Erythroblast (primary cell): ENCODE measurements at regions not wholly inside any gene's neighbourhood (a gene's known extent, or its start where the extent isn't known, plus 50 kb on each side); places are given as distances from the start of the nearest gene placed in this dataset.

Experiments
- GATA1 ChIP-seq: IDR thresholded peaks from 2 replicates; pipeline ENCODE4 v1.6.1; 2011; ENCODE audit warnings: low read depth, mild to moderate bottlenecking, control low read depth, low read length, moderate library complexity
- POLR2A ChIP-seq: IDR thresholded peaks from 2 replicates; pipeline ENCODE4 v1.6.1; 2011; ENCODE audit warnings: mild to moderate bottlenecking, low read length

DNA sequence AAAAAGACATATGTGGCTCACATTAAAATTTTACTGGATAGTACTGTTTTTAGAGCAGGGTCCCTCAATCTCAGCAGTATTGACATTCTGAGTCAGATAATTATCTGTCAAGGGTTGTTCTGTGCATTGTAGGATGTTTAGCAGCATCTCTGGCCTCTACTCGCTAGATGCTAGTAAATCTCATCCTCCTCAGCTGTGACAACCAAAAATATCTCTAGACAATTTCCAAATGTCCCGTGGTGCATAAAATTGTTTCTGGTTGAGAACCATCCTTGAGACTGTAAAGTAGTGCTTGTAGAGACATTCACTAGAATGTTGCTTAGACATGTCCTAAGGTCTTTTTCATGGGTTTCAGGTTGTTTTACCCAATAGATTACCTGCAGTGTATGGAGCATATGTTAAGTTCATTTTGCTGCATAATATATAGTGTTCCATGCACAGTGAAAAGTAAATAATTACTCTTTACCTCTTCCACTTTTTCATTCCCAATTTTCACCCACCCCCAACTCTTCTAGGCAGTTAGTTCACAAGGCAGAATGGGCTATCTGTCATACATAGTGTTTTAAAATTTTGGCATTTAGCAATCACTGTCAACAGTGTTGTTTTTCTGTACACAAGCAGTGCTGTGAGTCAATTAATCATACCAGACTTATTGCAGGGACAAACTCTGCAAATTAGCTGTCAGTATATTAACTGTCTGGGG lies 200.2 kb upstream of the SLC38A2 start:
- no peak for TF ChIP-seq POLR2A
- TF ChIP-seq GATA1, result no peak
